NT2/D1 (cell line): ENCODE measurements at regions not wholly inside any gene's neighbourhood (a gene's known extent, or its start where the extent isn't known, plus 50 kb on each side); places are given as distances from the start of the nearest gene placed in this dataset.

Experiments
- SUZ12 ChIP-seq: IDR thresholded peaks from 2 replicates; pipeline ENCODE4 v1.6.1; 2011; ENCODE audit not compliant: insufficient read length, insufficient read depth; ENCODE audit errors: extremely low read depth
- YY1 ChIP-seq: IDR thresholded peaks from 2 replicates; pipeline ENCODE4 v1.6.1; 2011; ENCODE audit not compliant: insufficient read length, insufficient read depth
- ZNF274 ChIP-seq: IDR thresholded peaks from 2 replicates; pipeline ENCODE4 v1.6.1; 2011; ENCODE audit warnings: mild to moderate bottlenecking, low read depth, low read length

DNA sequence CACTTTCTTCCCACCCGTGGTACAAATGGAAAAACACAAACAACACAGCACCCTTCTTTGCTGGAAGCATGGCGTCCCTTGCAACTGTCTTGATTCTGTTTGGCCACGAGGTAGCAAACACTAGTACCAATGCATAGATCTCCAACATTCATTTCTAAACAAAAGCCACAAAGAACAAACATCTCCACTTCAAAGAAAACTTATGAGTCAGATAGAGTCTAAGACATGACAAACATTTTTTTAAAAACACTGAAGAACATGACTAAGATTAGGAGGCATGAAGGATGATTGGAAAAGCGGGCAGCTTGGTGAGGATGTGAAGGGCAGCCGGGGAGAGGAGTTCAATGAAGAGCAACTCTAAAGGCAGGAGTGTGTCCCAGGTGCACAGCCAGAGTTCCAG lies 197.6 kb upstream of the FAM9B start:
- TF ChIP-seq ZNF274 (no peak), SUZ12 (no peak), YY1 (no peak)
